C4-2B (cell line): ENCODE measurements at regions not wholly inside any gene's neighbourhood (a gene's known extent, or its start where the extent isn't known, plus 50 kb on each side); places are given as distances from the start of the nearest gene placed in this dataset.

Experiments used
- H3K27ac ChIP-seq: fragments of 450-650 bp; 2 replicates; pipeline ENCODE4 v1.5.1; 2017
- CTCF ChIP-seq: fragments of 450-650 bp; conservative IDR thresholded peaks from 2 replicates; pipeline ENCODE4 v1.5.1; 2017; ENCODE audit warnings: mild to moderate bottlenecking
- ZFX ChIP-seq: fragments of 450-650 bp; IDR thresholded peaks from 2 replicates; pipeline ENCODE4 v1.6.1; 2017

- no peak overlapping the region for H3K27ac ChIP-seq
- TF ChIP-seq ZFX (no peak), CTCF (no peak)
Observed at GRCh38 chr16:51057969-51058337, 93.1 kb downstream of the SALL1 start.

- H3K27ac ChIP-seq, result no peak overlapping the region
- TF ChIP-seq CTCF (no peak), ZFX (no peak)
Observed at GRCh38 chr16:51057102-51057793, 93.8 kb downstream of the SALL1 start.

- H3K27ac ChIP-seq, result no peak overlapping the region
- TF ChIP-seq ZFX (no peak), CTCF (no peak)
Observed at GRCh38 chr16:51056331-51056730, 94.7 kb downstream of the SALL1 start.

GRCh38 chr16:51055434-51055833 is 95.6 kb downstream of the SALL1 start:
- H3K27ac ChIP-seq, result no peak overlapping the region
- no peak for TF ChIP-seq CTCF
- no peak for TF ChIP-seq ZFX

GRCh38 chr16:51053775-51054174 is 97.3 kb downstream of the SALL1 start:
- TF ChIP-seq CTCF (no peak), ZFX (no peak)
- H3K27ac ChIP-seq, result no peak overlapping the region

- TF ChIP-seq ZFX (no peak), CTCF (no peak)
Observed at GRCh38 chr16:51051671-51052070, 99.4 kb downstream of the SALL1 start.

GRCh38 chr16:51050377-51050706 is 100.7 kb downstream of the SALL1 start:
- TF ChIP-seq ZFX (no peak), CTCF (no peak)
- no peak overlapping the region for H3K27ac ChIP-seq

More at GRCh38 chr16:51051671-51052070, 99.4 kb downstream of the SALL1 start:
- H3K27ac ChIP-seq, result no peak overlapping the region
